IMR-90 (cell line): ENCODE measurements at regions not wholly inside any gene's neighbourhood (a gene's known extent, or its start where the extent isn't known, plus 50 kb on each side); places are given as distances from the start of the nearest gene placed in this dataset.

Experiments
- ATAC-seq: fragments of 200-7000 bp; cut with Tn5 transposase; 2 replicates; pipeline ENCODE4 v1.9.1; 2020; ENCODE audit warnings: low read depth, mild to moderate bottlenecking, moderate library complexity
- BruUV-seq: library from RNA; stranded (reverse); fragments of 400-500 nt; replicated peaks from 2 replicates; lab custom pipeline; 2021; lab: Mats Ljungman, UMichigan
- CTCF ChIA-PET: fragments of 300-600 bp; formaldehyde crosslinking; extraction: SDS; loops from one replicate; lab custom pipeline; 2021; ENCODE audit warnings: antibody characterized with exemption; lab: Yijun Ruan, JAX
- POLR2A ChIA-PET: fragments of 300-600 bp; sonication (Branson Sonifier 250); formaldehyde crosslinking; loops from one replicate; lab custom pipeline; 2022; ENCODE audit warnings: antibody characterized with exemption; ENCODE audit not compliant: unreplicated experiment; lab: Charles Lee
- DNase-seq: peaks from one replicate; pipeline ENCODE4 v3.0.0; 2013
- H2AFZ ChIP-seq: replicated peaks from 2 replicates; pipeline ENCODE3; 2013; ENCODE audit warnings: low read length, mild to moderate bottlenecking; ENCODE audit not compliant: poor library complexity
- H2AK5ac ChIP-seq: 2 replicates; pipeline ENCODE4 v1.6.1; 2013; ENCODE audit warnings: low read depth, low read length, inconsistent platforms
- H2AK9ac ChIP-seq: replicated peaks from 2 replicates; pipeline ENCODE3; 2013; ENCODE audit warnings: mild to moderate bottlenecking, low read depth, low read length, moderate library complexity; ENCODE audit not compliant: poor library complexity
- H2BK120ac ChIP-seq: 2 replicates; pipeline ENCODE4 v1.6.1; 2013; ENCODE audit warnings: low read depth, low read length, inconsistent platforms
- H2BK15ac ChIP-seq: 3 replicates; pipeline ENCODE4 v1.6.1; 2013; ENCODE audit warnings: low read depth, low read length, inconsistent platforms
- H2BK20ac ChIP-seq: 2 replicates; pipeline ENCODE4 v1.6.1; 2013; ENCODE audit warnings: low read depth, mild to moderate bottlenecking, inconsistent platforms, low read length, moderate library complexity
- H2BK5ac ChIP-seq: 2 replicates; pipeline ENCODE4 v1.6.1; 2013; ENCODE audit warnings: mild to moderate bottlenecking, low read depth, low read length, inconsistent platforms; ENCODE audit not compliant: poor library complexity, severe bottlenecking
- H3K14ac ChIP-seq: replicated peaks from 2 replicates; pipeline ENCODE4 v1.6.1; 2013; ENCODE audit warnings: low read depth, low read length, inconsistent platforms
- H3K18ac ChIP-seq: 2 replicates; pipeline ENCODE4 v1.6.1; 2013; ENCODE audit warnings: low read depth, low read length, control low read depth
- H3K23ac ChIP-seq: 2 replicates; pipeline ENCODE4 v1.6.1; 2013; ENCODE audit warnings: low read depth, low read length, inconsistent platforms
- H3K27ac ChIP-seq: 2 replicates; pipeline ENCODE4 v1.5.1; 2013; ENCODE audit warnings: mild to moderate bottlenecking, control low read depth, low read length; ENCODE audit not compliant: insufficient read depth
- H3K27me3 ChIP-seq: 2 replicates; pipeline ENCODE4 v1.6.1; 2013; ENCODE audit warnings: low read length; ENCODE audit not compliant: control insufficient read depth, insufficient read depth
- H3K36me3 ChIP-seq: 2 replicates; pipeline ENCODE4 v1.6.1; 2013; ENCODE audit warnings: low read length, mixed read lengths; ENCODE audit not compliant: control insufficient read depth, insufficient read depth
- H3K4ac ChIP-seq: 2 replicates; pipeline ENCODE4 v1.6.1; 2013; ENCODE audit warnings: low read depth, low read length, inconsistent platforms
- H3K4me1 ChIP-seq: 2 replicates; pipeline ENCODE4 v1.6.1; 2013; ENCODE audit warnings: low read length, mixed read lengths; ENCODE audit not compliant: control insufficient read depth, insufficient read depth
- H3K4me2 ChIP-seq: 2 replicates; pipeline ENCODE4 v1.6.1; 2013; ENCODE audit warnings: low read depth, mild to moderate bottlenecking, control low read depth, low read length, moderate library complexity
- H3K4me3 ChIP-seq: 2 replicates; pipeline ENCODE4 v1.5.1; 2013; ENCODE audit warnings: low read depth, mild to moderate bottlenecking, control low read depth, low read length, moderate library complexity; ENCODE audit not compliant: insufficient read depth
- H3K56ac ChIP-seq: 2 replicates; pipeline ENCODE4 v1.6.1; 2013; ENCODE audit warnings: low read length, inconsistent platforms; ENCODE audit not compliant: insufficient read depth; ENCODE audit errors: extremely low read depth
- H3K79me1 ChIP-seq, 2 experiments: 2 replicates each; pipeline ENCODE4 v1.6.1; 2013; ENCODE audit warnings: low read length in 2 of 2, inconsistent platforms in 1 of 2, low read depth in 1 of 2
- H3K9ac ChIP-seq: 2 replicates; pipeline ENCODE4 v1.6.1; 2013; ENCODE audit warnings: low read depth, low read length, control low read depth
- H3K9me1 ChIP-seq: 2 replicates; pipeline ENCODE4 v1.6.1; 2013; ENCODE audit warnings: low read length, inconsistent platforms; ENCODE audit not compliant: insufficient read depth
- H3K9me3 ChIP-seq: 2 replicates; pipeline ENCODE4 v1.6.1; 2013; ENCODE audit warnings: low read length; ENCODE audit not compliant: control insufficient read depth, insufficient read depth
- H4K20me1 ChIP-seq: 2 replicates; pipeline ENCODE4 v1.6.1; 2013; ENCODE audit warnings: low read length, inconsistent platforms; ENCODE audit not compliant: insufficient read depth
- H4K5ac ChIP-seq: 2 replicates; pipeline ENCODE4 v1.6.1; 2013; ENCODE audit warnings: mild to moderate bottlenecking, low read depth, low read length, control low read depth
- H4K8ac ChIP-seq, 2 experiments: 2 replicates each; pipeline ENCODE4 v1.6.1; 2013; ENCODE audit warnings: low read depth in 2 of 2, low read length in 2 of 2, control low read depth in 1 of 2, inconsistent platforms in 1 of 2
- H4K91ac ChIP-seq: 2 replicates; pipeline ENCODE4 v1.6.1; 2013; ENCODE audit warnings: low read depth, low read length, inconsistent platforms; ENCODE audit not compliant: insufficient read depth
- BHLHE40 ChIP-seq: fragments of 150-350 bp; IDR thresholded peaks from 2 replicates; pipeline ENCODE4 v1.6.1; 2016; ENCODE audit warnings: mild to moderate bottlenecking, low read depth, low read length
- FOS ChIP-seq: fragments of 150-350 bp; IDR thresholded peaks from 2 replicates; pipeline ENCODE4 v1.6.1; 2016; ENCODE audit warnings: low read depth, low read length
- MAFK ChIP-seq: IDR thresholded peaks from 2 replicates; pipeline ENCODE4 v1.6.1; 2012; ENCODE audit warnings: low read depth, low read length, improper control_type of control experiment
- MXI1 ChIP-seq: IDR thresholded peaks from 2 replicates; pipeline ENCODE4 v1.6.1; 2012; ENCODE audit warnings: low read depth, mild to moderate bottlenecking, low read length, moderate library complexity, borderline replicate concordance
- SMC3 ChIP-seq: fragments of 150-350 bp; IDR thresholded peaks from 2 replicates; pipeline ENCODE4 v1.6.1; 2016; ENCODE audit warnings: low read depth, mild to moderate bottlenecking, antibody characterized with exemption, low read length, moderate library complexity
- USF2 ChIP-seq: fragments of 150-350 bp; IDR thresholded peaks from 2 replicates; pipeline ENCODE4 v1.6.1; 2017; ENCODE audit warnings: mild to moderate bottlenecking, antibody characterized with exemption, low read length, low read depth
- WGBS, 2 experiments: methylation state at CpG; one replicate each; pipeline versions ENCODE4 v1.1.5 to v1.1.7; 2013; ENCODE audit warnings: missing lambda C conversion rate in 2 of 2; ENCODE audit not compliant: insufficient read length in 1 of 2; ENCODE audit errors: extremely low coverage in 2 of 2; 5-methylcytosine and 5-hydroxymethylcytosine counted together
- dilution Hi-C: fragments of 300-500 bp; cut with HindIII; formaldehyde crosslinking; loops from one replicate; pipeline ENCODE4 v1.14.3; 2018; ENCODE audit warnings: low sequenced_read_pairs; ENCODE audit not compliant: unreplicated experiment
- in situ Hi-C: fragments of 300-500 bp; cut with MboI; formaldehyde crosslinking; loops from 3 replicates; pipeline ENCODE4 v1.14.3; 2019; ENCODE audit warnings: low sequenced_read_pairs, inconsistent platforms, mixed read lengths
- intact Hi-C: fragments of 100-400 bp; cut with micrococcal nuclease; formaldehyde crosslinking; loops from 2 replicates; pipeline ENCODE4 v1.10.0; 2022
- TF ChIP-seq, protein P1 (sequence below): conservative IDR thresholded peaks from 2 replicates; pipeline ENCODE4 v1.5.1; 2012; ENCODE audit warnings: mild to moderate bottlenecking, low read depth, low read length, improper control_type of control experiment

DNA sequence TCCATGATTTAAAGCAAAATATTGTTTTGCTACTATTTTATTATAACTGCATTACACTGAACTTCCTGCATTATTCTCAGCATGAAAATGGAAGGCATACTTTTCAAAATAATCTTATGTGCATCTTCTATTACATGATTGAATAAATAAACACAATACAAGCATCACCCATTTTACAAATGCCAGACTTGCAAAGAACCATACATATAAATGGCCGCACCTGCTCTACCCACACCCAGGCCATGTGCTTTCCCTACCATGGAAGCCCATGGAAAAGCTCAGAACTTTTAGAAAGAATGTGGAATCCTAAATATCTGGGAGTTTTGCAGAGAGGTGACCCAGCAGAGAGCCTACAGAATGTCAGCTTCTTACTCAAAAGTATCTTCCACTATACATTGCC lies 127.2 kb downstream of the SHOX2 start:
- H2AFZ ChIP-seq: no peak overlapping the region
- no peak overlapping the region for H3K23ac ChIP-seq
- no peak overlapping the region for H2BK120ac ChIP-seq
- no peaks in the 10 kb centered on the region for H3K9me3 ChIP-seq
- ChIA-PET CTCF (no interaction called here), POLR2A (no interaction called here)
- H4K5ac ChIP-seq: no peak overlapping the region
- H3K36me3 ChIP-seq: no peaks in the 10 kb centered on the region
- no peaks in the 10 kb centered on the region for H3K9me1 ChIP-seq
- no peak for TF ChIP-seq USF2
- TF ChIP-seq, protein P1, sequence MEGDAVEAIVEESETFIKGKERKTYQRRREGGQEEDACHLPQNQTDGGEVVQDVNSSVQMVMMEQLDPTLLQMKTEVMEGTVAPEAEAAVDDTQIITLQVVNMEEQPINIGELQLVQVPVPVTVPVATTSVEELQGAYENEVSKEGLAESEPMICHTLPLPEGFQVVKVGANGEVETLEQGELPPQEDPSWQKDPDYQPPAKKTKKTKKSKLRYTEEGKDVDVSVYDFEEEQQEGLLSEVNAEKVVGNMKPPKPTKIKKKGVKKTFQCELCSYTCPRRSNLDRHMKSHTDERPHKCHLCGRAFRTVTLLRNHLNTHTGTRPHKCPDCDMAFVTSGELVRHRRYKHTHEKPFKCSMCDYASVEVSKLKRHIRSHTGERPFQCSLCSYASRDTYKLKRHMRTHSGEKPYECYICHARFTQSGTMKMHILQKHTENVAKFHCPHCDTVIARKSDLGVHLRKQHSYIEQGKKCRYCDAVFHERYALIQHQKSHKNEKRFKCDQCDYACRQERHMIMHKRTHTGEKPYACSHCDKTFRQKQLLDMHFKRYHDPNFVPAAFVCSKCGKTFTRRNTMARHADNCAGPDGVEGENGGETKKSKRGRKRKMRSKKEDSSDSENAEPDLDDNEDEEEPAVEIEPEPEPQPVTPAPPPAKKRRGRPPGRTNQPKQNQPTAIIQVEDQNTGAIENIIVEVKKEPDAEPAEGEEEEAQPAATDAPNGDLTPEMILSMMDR: no peak
- no peak for TF ChIP-seq MXI1
- no peak for TF ChIP-seq FOS
- TF ChIP-seq SMC3: no peak
- no peak for TF ChIP-seq MAFK
- no peak for TF ChIP-seq BHLHE40
- no peaks in the 10 kb centered on the region for H3K79me1 ChIP-seq
- intact Hi-C loops: no loop called here
- H2BK15ac ChIP-seq: no peak overlapping the region
- no peak overlapping the region for H3K56ac ChIP-seq
- H2AK5ac ChIP-seq: no peak overlapping the region
- H3K18ac ChIP-seq: no peak overlapping the region
- no peak for DNase-seq
- BruUV-seq: no TSS peak
- in situ Hi-C loops: no loop called here
- dilution Hi-C loops: no loop called here
- H2BK5ac ChIP-seq: no peak overlapping the region
- no peak overlapping the region for H4K8ac ChIP-seq
- no peak overlapping the region for H2AK9ac ChIP-seq
- no peak overlapping the region for H3K4ac ChIP-seq
- no peak overlapping the region for H3K14ac ChIP-seq
- no peak overlapping the region for H3K4me3 ChIP-seq
- H3K9ac ChIP-seq: no peak overlapping the region
- no peak overlapping the region for H3K27ac ChIP-seq
- no peak overlapping the region for H2BK20ac ChIP-seq
- H4K91ac ChIP-seq: no peak overlapping the region
- ATAC-seq: no peak
- no peaks in the 10 kb centered on the region for H3K4me1 ChIP-seq
- WGBS, 2 experiments: no CpG with 5 or more reads among the region's 1 CpG
- no peaks in the 10 kb centered on the region for H3K27me3 ChIP-seq
- H3K4me2 ChIP-seq: no peak overlapping the region
- no peaks in the 10 kb centered on the region for H4K20me1 ChIP-seq
